HFFc6 (cell line): ENCODE measurements at regions not wholly inside any gene's neighbourhood (a gene's known extent, or its start where the extent isn't known, plus 50 kb on each side); places are given as distances from the start of the nearest gene placed in this dataset.
"Not testable (repeated sequence)": the region's sequence is repeated elsewhere in the genome, so short reads cannot be mapped to it uniquely, and the experiment has no call there.

ENCODE experiments used
- DNase-seq: peaks from one replicate; pipeline ENCODE4 v3.0.0-alpha.2; 2018
- H3K27ac Mint-ChIP-seq: 2 replicates; pipeline ENCODE4 v1.8.0; 2020; ENCODE audit warnings: mild to moderate bottlenecking, mixed read lengths
- H3K27me3 Mint-ChIP-seq: 2 replicates; pipeline ENCODE4 v1.8.0; 2021; ENCODE audit warnings: mild to moderate bottlenecking, moderate library complexity, mixed read lengths; ENCODE audit not compliant: insufficient read depth
- H3K36me3 Mint-ChIP-seq: 2 replicates; pipeline ENCODE4 v1.8.0; 2021; ENCODE audit warnings: low read depth, mixed read lengths
- H3K4me1 Mint-ChIP-seq: 2 replicates; pipeline ENCODE4 v1.8.0; 2020; ENCODE audit warnings: low read depth, mixed read lengths
- H3K4me3 Mint-ChIP-seq: 2 replicates; pipeline ENCODE4 v1.8.0; 2020; ENCODE audit warnings: mild to moderate bottlenecking, moderate library complexity, mixed read lengths
- H3K9me3 Mint-ChIP-seq: 2 replicates; pipeline ENCODE4 v1.8.0; 2020; ENCODE audit warnings: mild to moderate bottlenecking, mixed read lengths
- TF ChIP-seq, protein P1 (sequence below): fragments of 200-600 bp; sonication (generic); IDR thresholded peaks from 2 replicates; pipeline ENCODE4 v1.5.0; 2021; ENCODE audit warnings: antibody characterized with exemption, mild to moderate bottlenecking

DNA sequence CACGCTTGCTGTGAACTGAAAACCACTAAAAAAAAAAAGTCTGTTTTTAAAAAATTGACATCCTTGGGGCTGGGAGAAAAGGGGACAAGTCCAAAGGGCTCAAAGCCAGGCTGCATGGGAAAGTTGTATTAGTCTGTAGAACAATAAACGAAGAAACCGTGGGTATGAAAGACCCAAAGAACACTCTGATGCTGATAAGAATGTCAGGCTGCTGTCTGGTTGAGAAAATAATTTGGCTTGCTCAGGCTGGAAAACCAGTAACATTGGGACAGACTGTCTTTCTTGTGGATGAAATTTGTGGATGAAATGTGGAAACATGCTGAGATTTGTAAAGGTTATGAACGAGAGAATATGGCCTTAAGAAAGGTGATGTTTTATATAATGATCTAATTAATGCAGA lies 68.5 kb upstream of the HSPB3 start:
- Mint-ChIP-seq H3K27me3 (no peaks in the 10 kb centered on the region; the same call in 1 of the 2 replicates), H3K36me3 (no peaks in the 10 kb centered on the region), H3K4me3 (no peak overlapping the region), H3K9me3 (no peaks in the 10 kb centered on the region), H3K27ac (no peak overlapping the region), H3K4me1 (peaks cover 28% of the 10 kb centered on the region)
- no peak for DNase-seq
- TF ChIP-seq, protein P1, sequence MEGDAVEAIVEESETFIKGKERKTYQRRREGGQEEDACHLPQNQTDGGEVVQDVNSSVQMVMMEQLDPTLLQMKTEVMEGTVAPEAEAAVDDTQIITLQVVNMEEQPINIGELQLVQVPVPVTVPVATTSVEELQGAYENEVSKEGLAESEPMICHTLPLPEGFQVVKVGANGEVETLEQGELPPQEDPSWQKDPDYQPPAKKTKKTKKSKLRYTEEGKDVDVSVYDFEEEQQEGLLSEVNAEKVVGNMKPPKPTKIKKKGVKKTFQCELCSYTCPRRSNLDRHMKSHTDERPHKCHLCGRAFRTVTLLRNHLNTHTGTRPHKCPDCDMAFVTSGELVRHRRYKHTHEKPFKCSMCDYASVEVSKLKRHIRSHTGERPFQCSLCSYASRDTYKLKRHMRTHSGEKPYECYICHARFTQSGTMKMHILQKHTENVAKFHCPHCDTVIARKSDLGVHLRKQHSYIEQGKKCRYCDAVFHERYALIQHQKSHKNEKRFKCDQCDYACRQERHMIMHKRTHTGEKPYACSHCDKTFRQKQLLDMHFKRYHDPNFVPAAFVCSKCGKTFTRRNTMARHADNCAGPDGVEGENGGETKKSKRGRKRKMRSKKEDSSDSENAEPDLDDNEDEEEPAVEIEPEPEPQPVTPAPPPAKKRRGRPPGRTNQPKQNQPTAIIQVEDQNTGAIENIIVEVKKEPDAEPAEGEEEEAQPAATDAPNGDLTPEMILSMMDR: no peak

DNA sequence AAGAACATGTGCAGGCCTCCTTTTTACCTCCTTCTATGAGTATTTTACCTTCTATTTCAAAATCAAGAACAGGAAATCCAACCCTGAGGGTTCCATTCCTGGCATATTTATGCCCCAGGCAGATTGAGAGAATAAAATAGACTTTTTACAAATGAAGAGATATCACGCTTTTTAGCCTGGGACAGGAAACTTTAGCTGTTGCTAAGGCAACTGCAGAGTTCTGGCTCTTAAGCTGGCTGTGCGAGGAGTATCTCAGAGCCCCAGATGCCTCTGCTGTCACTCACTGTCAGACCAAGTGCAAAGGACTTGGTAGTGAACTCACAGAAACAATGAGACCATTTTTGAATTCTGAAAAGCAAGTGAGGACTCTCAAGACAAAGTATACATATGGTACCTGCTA lies 69.5 kb upstream of the HSPB3 start:
- TF ChIP-seq, protein P1: no peak
- Mint-ChIP-seq H3K4me3 (no peak overlapping the region), H3K4me1 (peaks cover 28% of the 10 kb centered on the region), H3K9me3 (no peaks in the 10 kb centered on the region), H3K27ac (no peak overlapping the region), H3K36me3 (no peaks in the 10 kb centered on the region), H3K27me3 (no peaks in the 10 kb centered on the region; the same call in 1 of the 2 replicates)
- no peak for DNase-seq

DNA sequence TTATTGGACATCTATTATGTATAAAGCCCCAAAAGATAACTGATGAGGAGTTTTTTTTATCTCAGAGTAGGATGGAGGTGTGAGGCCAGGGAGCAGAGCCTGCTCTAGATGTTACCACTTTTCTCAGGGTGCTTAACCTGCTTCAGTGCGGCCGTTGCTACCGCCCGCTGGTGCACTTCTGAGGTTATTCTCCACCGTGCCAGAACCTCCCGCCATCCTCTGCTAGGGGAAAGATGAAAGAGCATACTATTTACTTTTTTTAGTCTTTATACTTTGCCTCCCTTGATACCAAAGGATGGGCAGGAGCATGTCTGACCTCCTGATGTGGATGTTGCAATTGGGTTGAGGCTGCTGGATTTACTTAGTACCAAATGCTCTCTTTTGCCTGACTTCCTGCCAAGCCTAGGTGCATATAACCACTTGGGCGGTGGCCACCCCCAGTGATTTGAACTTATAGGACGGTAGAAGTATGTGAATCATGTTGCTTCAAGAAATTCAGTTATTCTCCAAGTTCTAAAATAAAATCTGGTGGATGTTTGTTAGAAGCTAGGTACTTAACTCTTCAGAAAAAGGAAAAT lies 71.1 kb upstream of the HSPB3 start:
- DNase-seq: no peak
- H3K27me3 Mint-ChIP-seq: no peaks in the 10 kb centered on the region; the same call in 1 of the 2 replicates
- H3K4me3 Mint-ChIP-seq: no peak overlapping the region
- no peaks in the 10 kb centered on the region for H3K9me3 Mint-ChIP-seq
- H3K36me3 Mint-ChIP-seq: no peaks in the 10 kb centered on the region
- TF ChIP-seq, protein P1: no peak
- peaks cover 19% of the 10 kb centered on the region; the same call in 1 of the 2 replicates for H3K4me1 Mint-ChIP-seq
- no peak overlapping the region for H3K27ac Mint-ChIP-seq

DNA sequence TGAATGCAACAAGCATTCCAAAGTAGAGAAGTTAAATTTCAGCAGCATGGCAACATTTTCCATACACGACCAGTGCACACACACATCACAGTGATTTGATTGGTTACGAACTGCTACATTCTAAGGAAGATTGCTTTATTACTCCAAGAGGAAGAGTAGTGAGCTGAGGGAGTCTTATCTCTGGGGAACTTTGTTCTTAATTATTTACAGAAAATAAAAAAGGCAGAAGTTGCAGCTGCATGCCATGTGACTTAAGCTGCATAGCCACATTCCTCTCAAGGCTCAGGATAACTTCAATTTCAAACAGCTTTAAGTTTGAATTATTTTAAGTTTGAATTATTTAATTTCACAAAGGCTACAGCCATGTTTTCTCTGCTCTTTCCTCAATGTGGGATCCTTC lies 71.6 kb upstream of the HSPB3 start:
- Mint-ChIP-seq H3K27me3 (peaks cover under 1% of the 10 kb centered on the region; the same call in 1 of the 2 replicates), H3K4me1 (peaks cover 19% of the 10 kb centered on the region; the same call in 1 of the 2 replicates), H3K9me3 (no peaks in the 10 kb centered on the region), H3K36me3 (no peaks in the 10 kb centered on the region), H3K27ac (no peak overlapping the region), H3K4me3 (no peak overlapping the region)
- no peak for DNase-seq
- TF ChIP-seq, protein P1: no peak

DNA sequence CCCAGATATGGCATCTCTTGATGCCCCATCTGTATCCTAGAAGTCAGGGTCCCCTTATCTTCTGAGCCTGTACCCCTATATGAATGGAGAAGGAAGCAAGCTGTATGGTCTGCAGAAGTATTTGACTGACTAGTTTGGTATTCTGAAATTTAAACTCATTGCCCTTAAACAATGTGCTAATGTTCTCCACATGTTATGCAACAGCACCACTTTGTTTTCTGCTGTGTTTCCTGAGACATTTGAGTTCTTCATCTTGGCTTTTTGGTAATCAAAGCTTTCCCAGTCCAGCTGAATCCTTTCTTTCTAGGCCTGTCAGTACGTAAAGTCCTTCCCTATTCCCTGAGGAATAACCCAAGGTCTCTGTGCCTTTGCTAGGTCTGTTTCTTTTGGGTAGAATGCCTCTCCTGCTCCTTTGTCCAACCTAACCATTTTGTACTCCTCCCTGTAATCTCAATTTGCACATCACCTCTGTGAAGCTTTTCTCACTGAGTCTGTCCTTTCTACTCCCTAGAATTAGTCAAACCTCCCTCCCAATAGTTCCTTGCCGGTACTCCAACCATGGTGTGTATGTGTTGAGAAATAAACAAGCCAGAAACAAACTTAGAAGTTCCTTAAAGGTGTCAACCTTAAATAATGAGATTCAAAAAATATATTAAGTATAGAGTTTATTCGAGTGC lies 72.1 kb upstream of the HSPB3 start:
- Mint-ChIP-seq H3K9me3 (no peaks in the 10 kb centered on the region), H3K4me3 (no peak overlapping the region), H3K4me1 (peaks cover 19% of the 10 kb centered on the region; the same call in 1 of the 2 replicates), H3K27me3 (peaks cover 3% of the 10 kb centered on the region; the same call in 1 of the 2 replicates), H3K36me3 (no peaks in the 10 kb centered on the region), H3K27ac (no peak overlapping the region)
- TF ChIP-seq, protein P1: no peak
- DNase-seq: no peak

DNA sequence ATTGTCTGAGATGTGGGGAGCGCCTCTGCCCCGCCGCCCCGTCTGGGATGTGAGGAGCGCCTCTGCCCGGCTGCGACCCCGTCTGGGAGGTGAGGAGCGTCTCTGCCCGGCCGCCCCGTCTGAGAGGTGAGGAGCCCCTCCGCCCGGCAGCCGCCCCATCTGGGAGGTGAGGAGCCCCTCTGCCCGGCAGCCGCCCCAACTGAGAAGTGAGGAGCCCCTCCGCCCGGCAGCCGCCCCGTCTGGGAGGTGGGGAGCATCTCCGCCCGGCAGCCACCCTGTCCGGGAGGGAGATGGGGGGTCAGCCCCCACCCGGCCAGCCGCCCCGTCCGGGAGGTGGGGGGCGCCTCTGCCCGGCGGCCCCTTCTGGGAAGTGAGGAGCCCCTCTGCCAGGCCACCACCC lies 70.9 kb upstream of the ARL15 start:
- not testable (repeated sequence) for H3K27me3 Mint-ChIP-seq, H3K27ac Mint-ChIP-seq, H3K9me3 Mint-ChIP-seq, H3K4me3 Mint-ChIP-seq, DNase-seq, H3K36me3 Mint-ChIP-seq
- H3K4me1 Mint-ChIP-seq: peaks cover 12% of the 10 kb centered on the region; the same call in 1 of the 2 replicates
